H9 (cell line): ENCODE measurements at regions not wholly inside any gene's neighbourhood (a gene's known extent, or its start where the extent isn't known, plus 50 kb on each side); places are given as distances from the start of the nearest gene placed in this dataset.

ENCODE experiments used
- DNase-seq: peaks from one replicate; pipeline ENCODE4 v3.0.0-alpha.2; 2017
- H2AFZ ChIP-seq: one replicate; pipeline ENCODE4 v1.6.1; 2013; ENCODE audit warnings: mild to moderate bottlenecking, low read length, control low read depth, moderate library complexity
- H2AK5ac ChIP-seq: 2 replicates; pipeline ENCODE4 v1.6.1; 2013; ENCODE audit warnings: low read length, control low read depth, mixed read lengths; ENCODE audit not compliant: insufficient read length
- H2BK120ac ChIP-seq: one replicate; pipeline ENCODE4 v1.6.1; 2013; ENCODE audit warnings: low read depth, mild to moderate bottlenecking, low read length, control low read depth, inconsistent platforms; ENCODE audit not compliant: poor library complexity, severe bottlenecking
- H2BK12ac ChIP-seq: 2 replicates; pipeline ENCODE4 v1.6.1; 2013; ENCODE audit warnings: low read length, control low read depth, mixed read lengths, low read depth; ENCODE audit not compliant: insufficient read length
- H2BK15ac ChIP-seq: 2 replicates; pipeline ENCODE4 v1.6.1; 2013; ENCODE audit warnings: low read depth, low read length, control low read depth
- H2BK20ac ChIP-seq: one replicate; pipeline ENCODE4 v1.6.1; 2013; ENCODE audit warnings: low read depth, mild to moderate bottlenecking, low read length, control low read depth, inconsistent platforms; ENCODE audit not compliant: poor library complexity, severe bottlenecking
- H2BK5ac ChIP-seq: 2 replicates; pipeline ENCODE4 v1.6.1; 2013; ENCODE audit warnings: low read length, control low read depth, mixed read lengths; ENCODE audit not compliant: insufficient read length
- H3K14ac ChIP-seq: 2 replicates; pipeline ENCODE4 v1.6.1; 2013; ENCODE audit warnings: low read length, control low read depth; ENCODE audit not compliant: insufficient read depth
- H3K18ac ChIP-seq: 2 replicates; pipeline ENCODE4 v1.6.1; 2013; ENCODE audit warnings: low read depth, mild to moderate bottlenecking, mixed read lengths, low read length, control low read depth; ENCODE audit not compliant: insufficient read length
- H3K23ac ChIP-seq: 2 replicates; pipeline ENCODE4 v1.6.1; 2013; ENCODE audit warnings: low read length, control low read depth, mixed read lengths, low read depth; ENCODE audit not compliant: insufficient read length
- H3K23me2 ChIP-seq: 2 replicates; pipeline ENCODE4 v1.6.1; 2013; ENCODE audit warnings: low read depth, mild to moderate bottlenecking, mixed read lengths, low read length, control low read depth; ENCODE audit not compliant: insufficient read length, poor library complexity, severe bottlenecking
- H3K27ac ChIP-seq: 2 replicates; pipeline ENCODE4 v1.5.1; 2013; ENCODE audit warnings: low read length, control low read depth, mixed read lengths, low read depth; ENCODE audit not compliant: insufficient read length
- H3K27me3 ChIP-seq: 2 replicates; pipeline ENCODE4 v1.6.1; 2013; ENCODE audit warnings: low read length, control low read depth, inconsistent platforms; ENCODE audit not compliant: insufficient read depth
- H3K4ac ChIP-seq: 2 replicates; pipeline ENCODE4 v1.6.1; 2013; ENCODE audit warnings: low read depth, mild to moderate bottlenecking, control low read depth, inconsistent platforms, low read length, moderate library complexity
- H3K4me1 ChIP-seq: 2 replicates; pipeline ENCODE4 v1.6.1; 2013; ENCODE audit warnings: low read length, control low read depth, inconsistent platforms; ENCODE audit not compliant: insufficient read depth
- H3K4me2 ChIP-seq: 2 replicates; pipeline ENCODE4 v1.6.1; 2013; ENCODE audit warnings: low read length, control low read depth, mixed read lengths; ENCODE audit not compliant: insufficient read length, insufficient read depth
- H3K56ac ChIP-seq: 2 replicates; pipeline ENCODE4 v1.6.1; 2013; ENCODE audit warnings: low read depth, mild to moderate bottlenecking, mixed read lengths, low read length, control low read depth; ENCODE audit not compliant: insufficient read length
- H3K79me1 ChIP-seq: 2 replicates; pipeline ENCODE4 v1.6.1; 2013; ENCODE audit warnings: low read depth, mild to moderate bottlenecking, moderate library complexity, low read length, control low read depth, inconsistent platforms; ENCODE audit not compliant: insufficient read depth, poor library complexity, severe bottlenecking
- H3K79me2 ChIP-seq: 2 replicates; pipeline ENCODE4 v1.6.1; 2013; ENCODE audit warnings: low read length, control low read depth, inconsistent platforms; ENCODE audit not compliant: insufficient read depth
- H3K9ac ChIP-seq: 2 replicates; pipeline ENCODE4 v1.6.1; 2013; ENCODE audit warnings: low read length, control low read depth, mixed read lengths; ENCODE audit not compliant: insufficient read length; ENCODE audit errors: extremely low read depth
- H3K9me3 ChIP-seq: one replicate; pipeline ENCODE4 v1.6.1; 2013; ENCODE audit warnings: low read depth, low read length, inconsistent platforms; ENCODE audit not compliant: control insufficient read depth
- H3T11ph ChIP-seq: one replicate; pipeline ENCODE4 v1.6.1; 2013; ENCODE audit warnings: mild to moderate bottlenecking, low read length, control low read depth, inconsistent platforms
- H4K20me1 ChIP-seq: one replicate; pipeline ENCODE4 v1.6.1; 2013; ENCODE audit not compliant: control insufficient read depth, insufficient read length, insufficient read depth
- H4K5ac ChIP-seq: 2 replicates; pipeline ENCODE4 v1.6.1; 2013; ENCODE audit warnings: low read depth, mild to moderate bottlenecking, mixed read lengths, low read length, control low read depth; ENCODE audit not compliant: insufficient read length
- H4K8ac ChIP-seq: replicated peaks from 2 replicates; pipeline ENCODE4 v1.6.1; 2013; ENCODE audit warnings: low read length, control low read depth, mixed read lengths, low read depth; ENCODE audit not compliant: insufficient read length
- H4K91ac ChIP-seq: 2 replicates; pipeline ENCODE4 v1.6.1; 2013; ENCODE audit warnings: low read depth, mild to moderate bottlenecking, moderate library complexity, mixed read lengths, low read length, control low read depth; ENCODE audit not compliant: insufficient read length
- H3K27ac Mint-ChIP-seq, 3 experiments: 2 replicates in 2 of 3; 3 replicates in 1 of 3; pipeline ENCODE4 v1.8.0; 2020 to 2021; ENCODE audit warnings: mixed read lengths in 3 of 3, mild to moderate bottlenecking in 1 of 3, moderate library complexity in 1 of 3
- H3K27me3 Mint-ChIP-seq: 2 replicates; pipeline ENCODE4 v1.8.0; 2021; ENCODE audit warnings: low read depth, mild to moderate bottlenecking, moderate library complexity, mixed read lengths
- H3K36me3 Mint-ChIP-seq, 3 experiments: 2 replicates in 2 of 3; 3 replicates in 1 of 3; pipeline ENCODE4 v1.8.0; 2020 to 2021; ENCODE audit warnings: low read depth in 3 of 3, mixed read lengths in 3 of 3; ENCODE audit not compliant: insufficient read depth in 1 of 3
- H3K4me1 Mint-ChIP-seq, 2 experiments: 2 replicates each; pipeline ENCODE4 v1.8.0; 2020; ENCODE audit warnings: mixed read lengths in 2 of 2
- H3K4me3 Mint-ChIP-seq, 2 experiments: 2 replicates in 1 of 2; 3 replicates in 1 of 2; pipeline ENCODE4 v1.8.0; 2020 to 2021; ENCODE audit warnings: mild to moderate bottlenecking in 2 of 2, mixed read lengths in 2 of 2, moderate library complexity in 1 of 2
- H3K9me3 Mint-ChIP-seq, 2 experiments: 2 replicates in 1 of 2; 3 replicates in 1 of 2; pipeline ENCODE4 v1.8.0; 2020; ENCODE audit warnings: mild to moderate bottlenecking in 2 of 2, mixed read lengths in 2 of 2, moderate library complexity in 1 of 2
- CTCF ChIP-seq: fragments of 200-600 bp; sonication (generic); conservative IDR thresholded peaks from 3 replicates; pipeline ENCODE4 v1.8.0; 2021; ENCODE audit warnings: antibody characterized with exemption, mild to moderate bottlenecking
- WGBS: extraction: QIAGEN DNeasy Blood & Tissue Kit; methylation state at CpG from one replicate; pipeline ENCODE4 v1.1.7; 2013; ENCODE audit warnings: missing lambda C conversion rate, low lambda C conversion rate, mixed read lengths; ENCODE audit not compliant: insufficient read length; ENCODE audit errors: extremely low coverage; 5-methylcytosine and 5-hydroxymethylcytosine counted together

- H3K79me1 ChIP-seq: no peaks in the 10 kb centered on the region
- no peaks in the 10 kb centered on the region for H4K20me1 ChIP-seq
- H2BK5ac ChIP-seq: no peak overlapping the region
- WGBS: no CpG with 5 or more reads among the region's 1 CpG
- H3K4me1 ChIP-seq: no peaks in the 10 kb centered on the region
- Mint-ChIP-seq H3K27ac (no peak overlapping the region), H3K9me3 (no peaks in the 10 kb centered on the region; a peak in 1 of 5 replicates), H3K4me3 (no peak overlapping the region), H3K36me3 (no peaks in the 10 kb centered on the region), H3K4me1 (no peaks in the 10 kb centered on the region), H3K27me3 (no peaks in the 10 kb centered on the region)
- H3K4ac ChIP-seq: no peak overlapping the region
- no peaks in the 10 kb centered on the region for H3K27me3 ChIP-seq
- no peak overlapping the region for H3K27ac ChIP-seq
- no peak overlapping the region for H3K23ac ChIP-seq
- no peaks in the 10 kb centered on the region for H3K79me2 ChIP-seq
- H3K9ac ChIP-seq: no peak overlapping the region
- H4K8ac ChIP-seq: no peak overlapping the region
- TF ChIP-seq CTCF: no peak
- no peak overlapping the region for H3T11ph ChIP-seq
- no peak overlapping the region for H3K56ac ChIP-seq
- no peak overlapping the region for H2AFZ ChIP-seq
- H2BK15ac ChIP-seq: no peak overlapping the region
- H3K14ac ChIP-seq: no peak overlapping the region
- H3K18ac ChIP-seq: no peak overlapping the region
- no peak for DNase-seq
- H2AK5ac ChIP-seq: no peak overlapping the region
- no peaks in the 10 kb centered on the region for H3K23me2 ChIP-seq
- no peak overlapping the region for H4K91ac ChIP-seq
- H2BK20ac ChIP-seq: no peak overlapping the region
- no peak overlapping the region for H4K5ac ChIP-seq
- H2BK120ac ChIP-seq: no peak overlapping the region
- no peak overlapping the region for H3K4me2 ChIP-seq
- no peaks in the 10 kb centered on the region for H3K9me3 ChIP-seq
- no peak overlapping the region for H2BK12ac ChIP-seq
These were observed 81.9 kb downstream of the RMI1 start for GRCh38 chr9:84062538-84062937.
